ENCODE measurements at regions not wholly inside any gene's neighbourhood (a gene's known extent, or its start where the extent isn't known, plus 50 kb on each side); places are given as distances from the start of the nearest gene placed in this dataset.
"Not testable (repeated sequence)": the region's sequence is repeated elsewhere in the genome, so short reads cannot be mapped to it uniquely, and the experiment has no call there.

GRCh38 chr12:19726122-19726521, 286.8 kb downstream of the AEBP2 start:
- DNase-seq, result no peak

DNA sequence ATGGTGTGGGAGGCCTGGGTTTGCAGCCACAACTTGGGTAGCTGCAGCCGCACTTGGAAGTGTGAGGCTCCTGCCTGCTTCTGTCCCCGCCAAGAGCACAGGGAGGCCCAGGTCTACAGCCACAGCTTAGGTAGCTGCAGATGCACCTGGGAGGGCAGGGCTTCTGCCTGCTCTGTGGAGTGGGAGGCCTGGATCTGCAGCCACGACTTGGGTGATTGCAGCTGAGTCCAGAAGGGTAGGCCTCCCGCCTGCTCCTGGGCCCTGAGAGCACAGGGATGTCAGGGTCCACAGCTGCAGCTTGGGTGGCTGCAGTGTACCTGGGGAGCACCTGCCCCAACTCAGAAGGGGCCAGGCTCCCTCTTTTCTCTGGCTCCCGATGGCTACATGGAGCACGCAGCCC, 287.3 kb downstream of the AEBP2 start:
- DNase-seq, result no peak

DNA sequence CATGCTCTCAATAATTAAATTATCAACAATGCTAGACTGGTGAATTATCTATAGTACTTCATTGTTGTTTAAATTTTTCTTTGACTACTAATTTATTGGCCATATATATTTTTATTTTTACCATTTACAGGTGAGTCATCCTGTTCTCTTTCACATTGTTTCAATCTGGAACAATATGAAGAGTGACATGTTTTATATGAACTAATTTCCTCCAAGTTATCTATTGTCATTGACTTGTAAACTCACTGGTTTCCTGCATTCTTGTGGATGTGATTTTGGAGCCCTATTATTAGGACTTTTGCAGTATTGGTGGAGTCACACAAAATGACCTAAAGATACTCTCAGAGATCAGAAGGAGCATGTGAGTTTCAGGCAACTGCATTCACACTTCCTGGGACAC, 297.7 kb downstream of the AEBP2 start:
- DNase-seq, result no peak

- DNase-seq, result no peak
These were observed 300.0 kb downstream of the AEBP2 start for GRCh38 chr12:19739195-19739776.

DNA sequence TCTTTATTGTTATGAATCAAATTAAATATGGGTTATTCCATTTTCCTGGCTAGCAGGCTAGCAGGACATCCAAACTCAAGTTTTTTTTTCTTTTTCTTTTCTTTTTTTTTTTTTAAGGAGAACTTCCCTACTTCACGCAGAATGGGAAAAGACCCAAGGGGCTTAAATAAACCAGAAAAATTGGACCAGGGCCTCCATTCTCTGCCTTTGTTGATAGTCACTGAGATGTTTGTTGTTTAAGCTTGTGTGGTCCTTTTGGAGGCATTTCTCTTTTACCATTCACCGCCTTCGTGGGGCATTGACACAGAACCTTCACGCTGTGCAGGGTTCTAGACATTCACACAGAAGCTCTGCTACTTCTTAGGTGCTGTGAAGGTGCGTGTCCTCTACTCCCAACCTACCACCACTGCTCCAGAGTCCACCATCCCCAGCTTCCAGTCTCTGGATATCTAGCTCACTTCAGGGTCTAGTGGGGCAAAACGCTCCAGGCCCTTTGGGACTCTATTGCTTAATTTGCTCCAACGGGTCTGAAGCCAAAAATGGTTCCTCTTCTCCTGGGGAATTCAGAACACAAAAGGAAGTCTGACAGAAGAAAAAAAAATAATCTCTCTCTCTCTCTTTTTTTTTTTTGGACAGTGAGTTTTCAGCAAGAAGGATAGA, 301.3 kb downstream of the AEBP2 start:
- DNase-seq, result no peak

GRCh38 chr12:19741132-19741489, 301.8 kb downstream of the AEBP2 start:
- DNase-seq, result no peak

DNA sequence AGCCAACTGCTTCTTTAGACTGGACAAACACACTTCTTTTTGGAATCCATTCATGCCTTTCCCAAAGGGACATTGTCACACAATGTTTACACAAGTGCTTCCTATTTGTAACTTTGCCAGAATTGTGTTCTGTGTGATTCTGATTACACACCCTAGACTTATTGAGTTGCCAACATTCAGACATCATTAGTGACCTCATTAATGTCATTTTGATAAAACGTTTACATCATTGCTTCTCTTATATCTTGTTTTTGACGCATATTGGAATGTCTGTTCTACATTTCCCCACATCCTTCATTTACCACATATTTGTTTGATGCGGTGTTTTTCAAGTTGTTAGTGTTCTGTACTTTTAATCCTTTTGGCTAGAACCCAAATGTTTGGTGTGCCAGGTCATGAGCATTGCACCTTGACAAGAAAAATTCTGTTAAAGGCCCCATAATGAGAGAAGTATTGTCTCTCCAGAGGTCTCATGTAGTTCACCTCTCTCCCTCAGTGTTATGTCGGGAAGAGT, 305.5 kb downstream of the AEBP2 start:
- no peak for DNase-seq

DNA sequence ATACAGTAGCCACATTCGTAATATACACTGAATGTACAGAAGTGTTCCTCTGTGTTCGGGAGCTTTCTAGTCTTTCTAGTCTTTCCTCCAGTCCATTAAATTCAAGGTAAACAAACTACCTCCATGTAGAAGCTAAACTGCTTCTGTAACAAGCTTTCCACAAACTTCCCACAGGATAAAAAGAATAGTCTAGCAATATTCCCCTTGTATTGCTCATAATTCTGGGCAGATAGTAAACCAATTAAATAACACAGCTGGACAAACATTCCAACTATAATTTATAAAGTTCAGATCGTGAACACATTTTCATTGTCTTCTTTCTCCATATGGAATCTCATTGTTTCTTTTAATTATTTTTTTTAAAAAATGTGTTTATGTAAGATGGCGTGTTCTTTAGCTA, 307.2 kb downstream of the AEBP2 start:
- no peak for DNase-seq

DNA sequence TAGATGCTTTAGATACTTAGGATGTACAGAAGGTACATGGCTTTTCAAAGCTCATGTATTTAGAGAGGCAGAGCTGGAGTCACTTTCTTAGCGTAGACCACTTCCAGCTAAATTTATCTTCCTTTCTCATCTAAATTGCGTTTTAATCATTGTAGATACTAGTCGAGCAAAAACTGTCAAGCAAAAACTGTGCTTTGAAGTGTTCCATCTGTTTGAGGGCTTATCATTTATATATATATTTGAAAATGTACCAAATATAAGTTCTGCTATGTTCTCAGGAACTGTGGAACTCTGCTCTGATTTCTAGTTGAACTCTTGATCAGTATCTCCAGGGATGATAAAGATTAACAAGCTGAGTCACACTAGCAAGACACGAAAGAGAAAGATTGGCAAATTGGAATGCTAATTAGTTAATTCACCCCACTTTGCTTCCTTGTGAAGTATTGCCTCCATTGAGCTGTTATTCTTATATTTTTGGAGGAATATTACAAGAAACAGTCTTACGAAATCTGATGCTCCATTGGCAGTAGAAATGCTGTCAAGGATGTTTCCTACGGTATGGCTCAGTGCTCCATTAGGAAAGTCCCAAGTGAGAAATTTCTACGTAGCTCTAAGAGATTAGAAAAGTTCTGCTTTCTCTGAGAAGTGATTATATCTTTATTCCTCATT, 310.7 kb downstream of the AEBP2 start:
- DNase-seq, result no peak

DNA sequence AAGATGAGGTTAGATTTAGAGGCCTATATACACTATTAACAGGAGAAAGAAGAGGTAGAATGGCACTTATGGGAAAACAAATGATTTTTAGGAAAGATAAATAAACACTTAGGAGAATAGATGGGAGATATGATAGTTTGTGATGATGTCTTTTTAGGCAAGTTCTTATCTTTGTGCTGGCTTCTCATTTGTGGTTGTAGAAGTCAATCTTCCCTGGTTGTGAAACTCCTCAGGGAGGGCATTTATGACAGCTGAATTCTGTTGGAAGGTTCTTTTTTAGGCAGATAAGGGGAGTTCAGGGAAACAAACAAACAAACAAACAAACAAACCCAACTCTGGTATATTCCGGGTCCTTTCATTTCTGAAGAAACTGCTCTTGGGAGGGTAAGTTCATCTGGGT, 311.8 kb downstream of the AEBP2 start:
- DNase-seq, result no peak

DNA sequence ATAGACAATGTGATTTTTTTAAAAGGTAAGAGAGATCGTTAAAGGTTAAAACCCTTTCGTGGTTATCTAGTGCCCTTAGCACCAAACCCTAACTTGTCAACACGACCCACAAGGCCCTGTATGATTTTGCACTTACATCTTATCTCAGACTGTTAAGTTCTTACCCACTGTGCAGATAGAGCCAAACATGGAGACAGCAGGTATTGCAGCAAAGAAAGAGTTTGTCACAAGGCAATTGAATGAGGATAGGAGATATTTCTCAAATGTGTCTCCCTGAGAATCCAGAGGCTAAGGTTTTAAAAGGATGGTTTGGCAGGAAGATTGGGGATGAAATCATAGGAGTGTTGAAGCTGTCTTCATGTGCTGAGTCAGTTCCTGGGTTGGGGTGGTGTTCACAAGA, 313.4 kb downstream of the AEBP2 start:
- DNase-seq, result no peak

DNA sequence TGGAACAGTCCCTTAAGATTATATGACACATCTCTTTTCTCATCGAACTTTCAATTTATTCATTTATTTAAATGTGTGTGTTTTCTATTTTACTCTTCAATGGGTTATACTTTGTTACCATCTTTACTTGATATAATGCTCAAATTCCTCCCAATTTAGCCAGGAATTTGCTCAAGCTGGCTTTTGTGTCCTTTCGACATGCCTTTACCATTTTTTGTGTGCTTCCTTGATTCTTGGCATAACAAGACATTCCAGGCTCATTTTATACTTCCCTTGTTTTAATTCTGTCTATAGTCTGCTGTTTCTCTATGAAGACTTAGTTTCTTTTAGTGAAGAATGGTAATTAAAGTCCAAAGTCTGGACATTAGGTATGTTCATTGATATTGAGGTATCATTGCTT, 315.8 kb downstream of the AEBP2 start:
- DNase-seq, result no peak

DNA sequence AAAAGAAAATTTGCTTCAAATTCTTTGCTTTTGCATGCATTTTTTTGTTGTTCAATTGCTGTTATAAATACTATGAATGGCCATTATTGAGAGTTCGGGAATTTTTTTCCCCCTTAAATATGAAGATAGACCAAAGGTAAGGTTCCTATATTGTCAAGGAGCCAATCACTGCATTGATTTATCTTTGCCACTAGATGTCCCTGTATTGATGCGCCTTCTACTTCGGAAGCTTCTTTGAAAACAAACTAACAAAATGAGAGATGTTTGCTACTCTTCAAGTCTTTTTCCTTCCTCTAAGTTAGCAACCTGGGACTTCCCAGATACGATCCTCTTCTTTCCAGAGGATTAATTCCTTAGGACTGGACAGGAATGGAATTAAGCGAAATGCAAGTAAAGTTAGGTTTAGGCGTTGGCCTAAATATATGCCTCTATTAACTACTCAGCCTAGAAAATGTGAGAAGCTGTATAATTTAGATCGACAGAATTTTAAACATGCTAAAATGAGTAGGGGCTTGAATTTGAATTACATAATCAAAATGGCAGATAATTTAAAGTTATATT, 318.1 kb downstream of the AEBP2 start:
- DNase-seq, result no peak

DNA sequence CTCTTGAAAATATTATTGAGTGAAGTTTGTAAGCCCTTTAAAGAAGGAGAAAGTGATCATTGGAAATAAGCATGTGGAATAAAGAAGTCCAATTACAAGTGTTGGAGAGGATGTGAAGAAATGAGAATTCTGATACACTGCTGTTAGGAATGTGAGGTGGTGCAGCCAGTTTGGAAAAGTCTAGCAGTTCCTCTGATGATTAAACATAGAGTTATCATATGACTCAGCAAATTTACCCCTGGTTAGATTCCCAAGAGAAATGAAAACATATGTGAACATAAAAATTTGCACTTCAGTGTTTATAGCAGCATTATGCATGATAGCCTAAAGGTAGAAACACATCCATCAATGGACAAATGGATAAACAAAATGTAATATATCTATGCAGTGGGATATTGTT, 319.9 kb downstream of the AEBP2 start:
- no peak for DNase-seq

GRCh38 chr12:19760611-19761010, 321.3 kb downstream of the AEBP2 start:
- DNase-seq, result no peak

- DNase-seq, result no peak
These were observed 322.2 kb downstream of the AEBP2 start for GRCh38 chr12:19761463-19761862.

- no peak for DNase-seq
These were observed 324.2 kb downstream of the AEBP2 start for GRCh38 chr12:19763488-19763887.

- DNase-seq, result no peak
These were observed 325.1 kb downstream of the AEBP2 start for GRCh38 chr12:19764408-19764807.

DNA sequence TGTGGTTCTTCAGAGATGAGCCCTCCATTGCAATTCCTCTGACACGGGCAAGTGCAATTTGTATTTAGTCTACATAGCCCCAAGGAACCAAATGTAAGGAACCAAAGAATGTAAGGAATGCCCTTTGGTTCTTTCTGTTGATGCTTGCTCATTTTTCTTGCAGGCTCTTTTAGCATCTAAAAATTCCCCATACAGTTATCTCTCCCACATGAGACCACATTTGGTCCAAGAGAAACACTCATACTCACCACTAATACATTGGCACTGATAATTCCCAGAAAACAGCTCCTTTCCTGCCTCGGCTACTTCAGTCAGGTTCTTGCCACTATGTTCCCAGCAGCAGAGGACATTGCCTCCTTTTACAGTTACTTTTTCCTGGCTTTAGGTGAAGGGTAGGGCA, 332.6 kb downstream of the AEBP2 start:
- DNase-seq, result no peak

GRCh38 chr12:19772776-19773175, 333.5 kb downstream of the AEBP2 start:
- no peak for DNase-seq

GRCh38 chr12:19775241-19775640, 335.9 kb downstream of the AEBP2 start:
- DNase-seq, result no peak

DNA sequence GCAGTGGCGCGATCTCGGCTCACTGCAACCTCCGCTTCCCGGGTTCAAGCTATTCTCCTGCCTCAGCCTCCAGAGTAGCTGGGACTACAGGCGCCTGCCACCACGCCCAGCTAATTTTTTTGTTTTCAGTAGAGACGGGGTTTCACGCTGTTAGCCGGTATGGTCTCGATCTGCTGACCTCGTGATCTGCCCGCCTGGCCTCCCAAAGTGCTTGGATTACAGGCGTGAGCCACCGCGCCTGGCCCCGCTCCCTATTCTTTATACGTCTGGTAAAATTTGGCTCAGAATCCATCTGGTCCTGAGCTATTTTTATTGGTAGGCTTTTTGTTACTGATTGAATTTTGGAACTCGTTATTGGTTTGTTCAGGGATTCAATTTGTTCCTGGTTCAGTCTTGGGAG, 336.7 kb downstream of the AEBP2 start:
- DNase-seq, result not testable (repeated sequence)

DNA sequence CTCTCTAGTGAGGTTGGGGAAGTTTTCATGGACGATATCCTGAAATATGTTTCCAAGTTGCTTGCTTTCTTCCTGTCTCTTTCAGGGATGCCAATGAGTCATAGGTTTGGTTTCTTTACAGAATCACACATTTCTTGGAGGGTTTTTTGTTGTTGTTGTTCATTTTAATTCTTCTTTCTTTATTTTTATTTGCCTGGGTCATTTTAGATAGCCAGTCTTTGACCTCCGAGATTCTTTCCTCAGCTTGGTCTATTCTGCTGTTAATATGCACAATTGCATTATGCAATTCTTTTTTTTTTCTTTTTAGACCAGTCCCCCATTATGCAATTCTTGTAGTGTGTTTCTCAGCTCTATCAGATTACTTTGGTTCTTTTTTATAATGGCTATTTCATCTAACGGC, 338.9 kb downstream of the AEBP2 start:
- DNase-seq, result no peak

- no peak for DNase-seq
These were observed 339.5 kb downstream of the AEBP2 start for GRCh38 chr12:19778797-19779196.
